ENCODE measurements at regions not wholly inside any gene's neighbourhood (a gene's known extent, or its start where the extent isn't known, plus 50 kb on each side); places are given as distances from the start of the nearest gene placed in this dataset.
A peak's percentile ranks its signal among the peaks of the same experiment; 100 is the strongest.
"Not testable (repeated sequence)": the region's sequence is repeated elsewhere in the genome, so short reads cannot be mapped to it uniquely, and the experiment has no call there.

DNA sequence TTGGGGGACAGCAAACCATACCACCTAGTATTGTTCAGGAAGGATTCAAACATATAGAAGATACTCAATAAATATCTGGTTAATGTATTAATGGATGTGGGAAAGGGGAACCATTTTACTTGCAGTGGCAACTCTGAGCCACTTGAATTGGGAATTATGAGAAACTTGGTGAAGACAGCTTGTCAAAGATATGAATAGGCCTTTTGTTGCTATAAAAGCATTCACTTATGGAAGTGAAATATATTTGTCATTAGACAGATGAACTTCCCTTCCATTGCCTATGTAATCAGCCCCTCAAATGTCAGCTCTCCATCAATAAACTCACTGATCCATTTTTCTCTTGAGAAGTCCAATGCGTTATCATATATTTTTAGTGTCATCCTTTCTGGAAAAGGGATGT, 56.1 kb downstream of the GPR85 start:
- no peaks in the 10 kb centered on the region for H3K27me3 ChIP-seq
- no peaks in the 10 kb centered on the region for H3K36me3 ChIP-seq
- no peak overlapping the region for H3K27ac ChIP-seq
- no peak for DNase-seq
- H3K9me3 ChIP-seq: no peaks in the 10 kb centered on the region
- TF ChIP-seq, protein P1, sequence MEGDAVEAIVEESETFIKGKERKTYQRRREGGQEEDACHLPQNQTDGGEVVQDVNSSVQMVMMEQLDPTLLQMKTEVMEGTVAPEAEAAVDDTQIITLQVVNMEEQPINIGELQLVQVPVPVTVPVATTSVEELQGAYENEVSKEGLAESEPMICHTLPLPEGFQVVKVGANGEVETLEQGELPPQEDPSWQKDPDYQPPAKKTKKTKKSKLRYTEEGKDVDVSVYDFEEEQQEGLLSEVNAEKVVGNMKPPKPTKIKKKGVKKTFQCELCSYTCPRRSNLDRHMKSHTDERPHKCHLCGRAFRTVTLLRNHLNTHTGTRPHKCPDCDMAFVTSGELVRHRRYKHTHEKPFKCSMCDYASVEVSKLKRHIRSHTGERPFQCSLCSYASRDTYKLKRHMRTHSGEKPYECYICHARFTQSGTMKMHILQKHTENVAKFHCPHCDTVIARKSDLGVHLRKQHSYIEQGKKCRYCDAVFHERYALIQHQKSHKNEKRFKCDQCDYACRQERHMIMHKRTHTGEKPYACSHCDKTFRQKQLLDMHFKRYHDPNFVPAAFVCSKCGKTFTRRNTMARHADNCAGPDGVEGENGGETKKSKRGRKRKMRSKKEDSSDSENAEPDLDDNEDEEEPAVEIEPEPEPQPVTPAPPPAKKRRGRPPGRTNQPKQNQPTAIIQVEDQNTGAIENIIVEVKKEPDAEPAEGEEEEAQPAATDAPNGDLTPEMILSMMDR (IDR thresholded peaks at IDR 0.05): no peak
- TF ChIP-seq POLR2A (IDR thresholded peaks at IDR 0.05): no peak
- H3K4me3 ChIP-seq: no peak overlapping the region
- intact Hi-C loops (cut with DNase I; ENCODE audit: low total_unique reads): no loop called here
- no peaks in the 10 kb centered on the region for H3K4me1 ChIP-seq

DNA sequence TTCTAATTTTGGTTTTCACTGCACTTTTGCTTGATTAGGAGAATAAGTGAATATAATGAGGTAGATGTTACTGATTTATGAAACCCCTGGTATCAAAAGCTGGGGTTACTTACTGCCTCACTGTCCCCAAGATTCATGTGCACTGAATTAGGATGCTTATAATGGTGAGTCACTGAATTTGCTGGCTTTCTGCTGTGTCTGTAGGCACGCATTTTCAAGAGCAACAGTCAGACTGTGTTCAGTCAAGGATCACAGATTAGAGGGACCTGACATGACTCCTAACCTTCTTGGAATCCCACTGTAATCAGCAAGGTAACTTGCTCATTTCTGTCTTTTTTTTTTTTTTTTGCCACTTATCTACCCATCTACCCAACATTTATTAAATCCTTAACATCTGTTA, 59.7 kb downstream of the GPR85 start:
- Histone ChIP-seq H3K36me3 (no peaks in the 10 kb centered on the region), H3K9me3 (no peaks in the 10 kb centered on the region), H3K4me1 (no peaks in the 10 kb centered on the region), H3K27me3 (no peaks in the 10 kb centered on the region), H3K27ac (no peak overlapping the region), H3K4me3 (no peak overlapping the region)
- no peak for TF ChIP-seq POLR2A (IDR thresholded peaks at IDR 0.05)
- TF ChIP-seq, protein P1 (IDR thresholded peaks at IDR 0.05): no peak
- intact Hi-C loops (cut with DNase I; ENCODE audit: low total_unique reads): no loop called here
- DNase-seq: no peak

DNA sequence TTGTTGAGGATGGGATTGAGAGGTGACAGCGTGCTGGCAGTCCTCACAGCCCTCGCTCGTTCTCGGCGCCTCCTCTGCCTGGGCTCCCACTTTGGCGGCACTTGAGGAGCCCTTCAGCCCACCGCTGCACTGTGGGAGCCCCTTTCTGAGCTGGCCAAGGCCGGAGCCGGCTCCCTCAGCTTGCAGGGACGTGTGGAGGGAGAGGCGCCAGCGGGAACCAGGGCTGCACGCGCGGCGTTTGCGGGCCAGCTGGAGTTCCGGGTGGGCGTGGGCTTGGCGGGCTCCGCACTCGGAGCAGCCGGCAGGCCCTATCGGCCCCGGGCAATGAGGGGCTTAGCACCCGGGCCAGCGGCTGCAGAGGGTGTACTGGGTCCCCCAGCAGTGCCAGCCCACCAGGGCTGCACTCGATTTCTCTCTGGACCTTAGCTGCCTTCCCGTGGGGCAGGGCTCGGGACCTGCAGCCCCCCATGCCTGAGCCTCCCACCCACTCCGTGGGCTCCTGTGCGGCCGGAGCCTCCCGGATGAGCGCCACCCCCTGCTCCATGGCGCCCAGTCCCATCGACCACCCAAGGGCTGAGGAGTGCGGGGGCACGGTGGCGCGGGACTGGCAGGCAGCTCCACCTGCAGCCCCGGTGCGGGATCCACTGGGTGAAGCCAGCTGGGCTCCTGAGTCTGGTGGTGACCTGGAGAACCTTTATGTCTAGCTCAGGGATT, 69.3 kb downstream of the GPR85 start:
- H3K9me3 ChIP-seq; H3K36me3 ChIP-seq; intact Hi-C loops (cut with DNase I; ENCODE audit: low total_unique reads); H3K27me3 ChIP-seq; H3K27ac ChIP-seq; H3K4me1 ChIP-seq; DNase-seq; H3K4me3 ChIP-seq: not testable (repeated sequence)

DNA sequence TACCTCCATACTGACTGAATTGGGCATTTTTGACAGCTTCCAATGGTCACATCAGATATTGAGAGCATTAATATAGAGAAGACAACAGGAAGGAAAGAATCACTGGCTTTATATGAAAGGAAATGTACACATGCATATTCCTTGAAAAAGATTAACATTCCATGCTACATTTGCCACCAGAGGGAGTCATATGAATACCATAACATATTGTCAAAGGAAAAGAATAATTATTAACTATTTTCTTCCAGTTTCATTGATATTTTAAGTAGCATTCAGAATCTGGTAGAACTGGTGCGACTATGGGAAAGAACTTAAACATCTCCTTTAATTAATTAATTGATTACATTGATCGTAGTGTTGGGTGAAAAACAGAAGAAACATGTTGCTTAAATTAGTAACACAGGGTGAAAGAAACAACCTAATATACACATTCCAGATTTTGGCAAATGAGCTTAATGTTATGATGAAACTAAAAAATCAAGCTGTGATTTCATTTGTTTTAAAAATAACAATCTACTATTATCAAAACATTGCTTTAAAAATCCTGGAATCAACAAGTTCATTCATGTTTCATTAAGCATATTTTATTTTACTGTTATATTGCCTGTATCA, 71.5 kb downstream of the GPR85 start:
- Histone ChIP-seq H3K4me1 (no peaks in the 10 kb centered on the region), H3K36me3 (no peaks in the 10 kb centered on the region), H3K4me3 (no peak overlapping the region), H3K9me3 (no peaks in the 10 kb centered on the region), H3K27ac (no peak overlapping the region), H3K27me3 (no peaks in the 10 kb centered on the region)
- no peak for TF ChIP-seq POLR2A (IDR thresholded peaks at IDR 0.05)
- TF ChIP-seq, protein P1 (IDR thresholded peaks at IDR 0.05): peak in 2 of 4 experiments; percentile 31 to 38
- intact Hi-C loops (cut with DNase I; ENCODE audit: low total_unique reads): no loop called here
- DNase-seq: no peak

DNA sequence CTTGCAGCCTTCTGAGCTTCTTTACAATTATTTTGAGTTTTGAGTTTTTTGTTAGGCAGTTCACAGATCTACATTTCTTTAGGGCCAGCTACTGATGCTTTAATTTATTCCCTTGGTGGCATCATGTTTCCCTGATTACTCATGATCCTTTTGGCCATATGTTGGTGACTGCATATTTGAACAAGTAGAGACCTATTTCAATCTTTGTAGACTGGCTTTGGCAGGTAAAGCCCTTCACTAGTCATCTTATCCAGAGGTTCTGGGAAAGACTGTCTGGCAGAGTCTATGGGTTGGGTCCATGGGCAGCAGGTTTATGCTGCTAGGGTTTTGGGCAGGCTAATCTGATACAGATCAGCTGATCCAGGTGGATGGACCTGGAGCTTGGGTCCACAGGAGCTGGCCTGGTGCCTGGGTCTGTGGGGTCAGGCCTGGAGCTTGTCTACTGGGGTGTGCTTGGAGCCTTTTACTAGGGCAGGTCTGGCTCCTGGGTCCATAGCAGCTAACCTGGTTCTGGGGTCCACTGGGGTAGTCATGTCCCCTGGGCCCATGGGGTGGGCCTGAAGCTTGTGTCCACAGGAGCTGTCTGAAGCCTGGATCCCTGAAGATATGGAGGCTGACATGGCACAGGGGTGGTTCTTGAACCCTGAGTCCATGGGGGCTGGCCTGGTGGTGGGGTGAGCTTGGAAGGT, 72.7 kb downstream of the GPR85 start:
- DNase-seq: no peak
- intact Hi-C loops (cut with DNase I; ENCODE audit: low total_unique reads): no loop called here
- Histone ChIP-seq H3K9me3 (no peaks in the 10 kb centered on the region), H3K27ac (no peak overlapping the region), H3K36me3 (no peaks in the 10 kb centered on the region), H3K4me3 (no peak overlapping the region), H3K27me3 (no peaks in the 10 kb centered on the region), H3K4me1 (no peaks in the 10 kb centered on the region)
- no peak for TF ChIP-seq POLR2A (IDR thresholded peaks at IDR 0.05)
- TF ChIP-seq, protein P1 (IDR thresholded peaks at IDR 0.05): no peak

DNA sequence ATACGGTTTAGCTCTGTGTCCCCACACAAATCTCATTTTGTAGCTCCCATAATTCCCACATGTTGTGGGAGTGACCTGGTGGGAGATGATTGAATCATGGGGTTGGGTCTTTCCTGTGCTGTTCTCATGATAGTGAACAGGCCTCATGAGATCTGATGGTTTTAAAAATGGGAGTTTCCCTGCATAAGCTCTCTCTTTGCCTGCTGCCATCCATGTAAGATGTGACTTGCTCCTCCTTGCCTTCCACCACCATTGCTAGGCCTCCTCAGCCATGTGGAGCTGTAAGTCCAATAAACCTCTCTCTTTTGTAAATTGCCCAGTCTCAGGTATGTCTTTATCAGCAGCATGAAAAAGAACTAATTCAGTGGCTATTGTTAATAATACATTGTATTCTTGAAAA, 73.8 kb downstream of the GPR85 start:
- H3K27ac ChIP-seq; H3K9me3 ChIP-seq; H3K4me3 ChIP-seq; DNase-seq; intact Hi-C loops (cut with DNase I; ENCODE audit: low total_unique reads); H3K27me3 ChIP-seq; H3K4me1 ChIP-seq; H3K36me3 ChIP-seq: not testable (repeated sequence)

All from uterus (tissue), 3 donors.